HCT116 (cell line): ENCODE measurements at regions not wholly inside any gene's neighbourhood (a gene's known extent, or its start where the extent isn't known, plus 50 kb on each side); places are given as distances from the start of the nearest gene placed in this dataset.

Experiments used
- ATAC-seq: fragments of 200-7000 bp; cut with Tn5 transposase; 2 replicates; pipeline ENCODE4 v1.9.1; 2020; ENCODE audit warnings: mild to moderate bottlenecking, moderate library complexity
- BruUV-seq: library from RNA; stranded (reverse); fragments of 400-500 nt; replicated peaks from 2 replicates; lab custom pipeline; 2021; lab: Mats Ljungman, UMichigan
- CTCF ChIA-PET: fragments of 300-600 bp; sonication (Branson Sonifier 250); formaldehyde crosslinking; loops from one replicate; lab custom pipeline; 2021; ENCODE audit warnings: antibody characterized with exemption; lab: Charles Lee
- POLR2A ChIA-PET: fragments of 300-600, 350-600 bp; sonication (Branson Sonifier 250); formaldehyde crosslinking; loops from one replicate; lab custom pipeline; 2021; ENCODE audit warnings: antibody characterized with exemption; lab: Charles Lee
- RAD21 ChIA-PET, 2 experiments: fragments of 300-600 bp; sonication (Branson Sonifier 250); formaldehyde crosslinking; loops; one replicate each; lab custom pipeline; 2023; ENCODE audit warnings: low total read pairs in 2 of 2; ENCODE audit not compliant: uncharacterized antibody in 2 of 2, unreplicated experiment in 2 of 2, low non-redundant PET in 1 of 2; lab: Charles Lee
- DNase-seq: peaks from one replicate; pipeline ENCODE4 v3.0.0-alpha.2; 2010; ENCODE audit warnings: low read depth, low spot score
- H2AFZ ChIP-seq: fragments of 200-600 bp; shearing (Covaris generic), sonication (generic); 2 replicates; pipeline ENCODE4 v1.6.1; 2017; ENCODE audit warnings: low read depth, mixed run types, mixed read lengths, antibody characterized with exemption, low read length; ENCODE audit not compliant: poor library complexity, severe bottlenecking
- H3K27ac ChIP-seq: 2 replicates; pipeline ENCODE4 v1.5.1; 2012; ENCODE audit warnings: low read depth, low read length
- H3K27me3 ChIP-seq: fragments of 200-600 bp; sonication (generic); 2 replicates; pipeline ENCODE4 v1.6.1; 2016; ENCODE audit warnings: mixed run types, low read length, mixed read lengths; ENCODE audit not compliant: insufficient read depth
- H3K36me3 ChIP-seq, 2 experiments: fragments of 200-500 bp in 1 of 2; fragments of 200-600 bp in 1 of 2; sonication (Bioruptor generic) in 1 of 2; sonication (generic) in 1 of 2; 2 replicates each; pipeline versions ENCODE4 v1.5.1 to v1.6.1; 2014 to 2016; ENCODE audit warnings: low read length in 2 of 2, inconsistent platforms in 1 of 2, mixed read lengths in 1 of 2, mixed run types in 1 of 2; ENCODE audit not compliant: insufficient read depth in 2 of 2, control insufficient read depth in 1 of 2
- H3K4me1 ChIP-seq, 2 experiments: fragments of 200-600 bp in 1 of 2; sonication (generic) in 1 of 2; 2 replicates each; pipeline versions ENCODE4 v1.5.1 to v1.6.1; 2012 to 2017; ENCODE audit warnings: low read length in 2 of 2, inconsistent platforms in 1 of 2, mild to moderate bottlenecking in 1 of 2, mixed read lengths in 1 of 2, mixed run types in 1 of 2, moderate library complexity in 1 of 2; ENCODE audit not compliant: insufficient read depth in 2 of 2, control insufficient read depth in 1 of 2
- H3K4me2 ChIP-seq: fragments of 200-600 bp; sonication (generic); 2 replicates; pipeline ENCODE4 v1.6.1; 2017; ENCODE audit warnings: mixed run types, low read length, mixed read lengths
- H3K4me3 ChIP-seq, 2 experiments: fragments of 200-600 bp in 1 of 2; sonication (generic) in 1 of 2; replicated peaks in 1 of 2; 2 replicates each; pipeline ENCODE4 v1.5.1; 2011 to 2016; ENCODE audit warnings: low read length in 2 of 2, control low read depth in 1 of 2, low read depth in 1 of 2, mild to moderate bottlenecking in 1 of 2, mixed read lengths in 1 of 2, mixed run types in 1 of 2
- H3K79me2 ChIP-seq: fragments of 200-600 bp; sonication (generic); 2 replicates; pipeline ENCODE4 v1.6.1; 2017; ENCODE audit warnings: mild to moderate bottlenecking, mixed run types, low read length, moderate library complexity, mixed read lengths; ENCODE audit not compliant: insufficient read depth
- H3K9ac ChIP-seq: fragments of 200-600 bp; sonication (generic); 2 replicates; pipeline ENCODE4 v1.6.1; 2016; ENCODE audit warnings: low read length, mixed read lengths
- H3K9me2 ChIP-seq: fragments of 200-600 bp; sonication (generic), shearing (Covaris generic); 2 replicates; pipeline ENCODE4 v1.6.1; 2017; ENCODE audit warnings: mixed run types, mild to moderate bottlenecking, moderate library complexity; ENCODE audit not compliant: insufficient read depth
- H3K9me3 ChIP-seq, 2 experiments: fragments of 200-500 bp in 1 of 2; fragments of 200-600 bp in 1 of 2; sonication (Bioruptor generic) in 1 of 2; sonication (generic) in 1 of 2; 2 replicates each; pipeline ENCODE4 v1.6.1; 2014 to 2017; ENCODE audit warnings: low read length in 2 of 2, mixed read lengths in 2 of 2, inconsistent platforms in 1 of 2, low read depth in 1 of 2, mild to moderate bottlenecking in 1 of 2, mixed run types in 1 of 2, moderate library complexity in 1 of 2; ENCODE audit not compliant: control insufficient read depth in 1 of 2, insufficient read depth in 1 of 2
- H4K20me1 ChIP-seq: fragments of 200-600 bp; sonication (generic), shearing (Covaris generic); 2 replicates; pipeline ENCODE4 v1.6.1; 2017; ENCODE audit warnings: mixed run types, mild to moderate bottlenecking, moderate library complexity; ENCODE audit not compliant: insufficient read depth
- CBX3 ChIP-seq: IDR thresholded peaks from 2 replicates; pipeline ENCODE4 v1.6.1; 2012; ENCODE audit warnings: low read depth
- CTCF ChIP-seq, 3 experiments: fragments of 200-600 bp in 1 of 3; sonication (generic) in 1 of 3; IDR thresholded peaks in 2 of 3; conservative IDR thresholded peaks in 1 of 3; 2 replicates each; pipeline ENCODE4 v1.5.1; 2012 to 2017; ENCODE audit warnings: low read depth in 2 of 3, low read length in 2 of 3, antibody characterized with exemption in 1 of 3, borderline replicate concordance in 1 of 3, control low read depth in 1 of 3, mild to moderate bottlenecking in 1 of 3, mixed read lengths in 1 of 3, mixed run types in 1 of 3, moderate library complexity in 1 of 3; ENCODE audit not compliant: insufficient read depth in 1 of 3
- ELF1 ChIP-seq: IDR thresholded peaks from 2 replicates; pipeline ENCODE4 v1.6.1; 2012; ENCODE audit warnings: low read depth, borderline replicate concordance
- EZH2 ChIP-seq: fragments of 200-600 bp; sonication (generic); IDR thresholded peaks from 2 replicates; pipeline ENCODE4 v1.6.1; 2017; ENCODE audit warnings: antibody characterized with exemption, mixed run types
- FOSL1 ChIP-seq: IDR thresholded peaks from 2 replicates; pipeline ENCODE4 v1.6.1; 2012; ENCODE audit warnings: low read depth
- JUND ChIP-seq: IDR thresholded peaks from 2 replicates; pipeline ENCODE4 v1.6.1; 2012
- POLR2A ChIP-seq: IDR thresholded peaks from 2 replicates; pipeline ENCODE4 v1.7.0; 2011; ENCODE audit warnings: borderline replicate concordance; ENCODE audit not compliant: insufficient read depth, insufficient read length; ENCODE audit errors: extremely low read depth
- POLR2AphosphoS5 ChIP-seq: IDR thresholded peaks from 2 replicates; pipeline ENCODE4 v1.6.1; 2011; ENCODE audit warnings: mild to moderate bottlenecking, low read depth, low read length, moderate library complexity
- RAD21 ChIP-seq: IDR thresholded peaks from 2 replicates; pipeline ENCODE4 v1.6.1; 2012; ENCODE audit warnings: low read depth, mild to moderate bottlenecking
- REST ChIP-seq: IDR thresholded peaks from 2 replicates; pipeline ENCODE4 v1.6.1; 2012; ENCODE audit warnings: low read depth
- SP1 ChIP-seq: IDR thresholded peaks from 2 replicates; pipeline ENCODE4 v1.6.1; 2012; ENCODE audit warnings: low read depth
- SRF ChIP-seq: IDR thresholded peaks from 2 replicates; pipeline ENCODE4 v1.6.1; 2012; ENCODE audit warnings: low read depth
- TCF7L2 ChIP-seq: IDR thresholded peaks from 2 replicates; pipeline ENCODE4 v1.7.0; 2011; ENCODE audit warnings: borderline replicate concordance, inconsistent platforms; ENCODE audit not compliant: insufficient read depth, insufficient read length; ENCODE audit errors: extremely low read depth
- YY1 ChIP-seq: IDR thresholded peaks from 2 replicates; pipeline ENCODE4 v1.6.1; 2011; ENCODE audit warnings: low read length, low read depth, moderate library complexity, mild to moderate bottlenecking; ENCODE audit not compliant: insufficient replicate concordance; ENCODE audit errors: extremely low read depth
- ZBTB33 ChIP-seq: IDR thresholded peaks from 2 replicates; pipeline ENCODE4 v1.6.1; 2011; ENCODE audit warnings: mild to moderate bottlenecking, low read length, moderate library complexity; ENCODE audit not compliant: insufficient replicate concordance; ENCODE audit errors: extremely low read depth
- ZNF274 ChIP-seq: fragments of 200-500 bp; sonication (Bioruptor generic); IDR thresholded peaks from 2 replicates; pipeline ENCODE4 v1.6.1; 2014; ENCODE audit warnings: mild to moderate bottlenecking, low read depth, low read length, inconsistent platforms
- intact Hi-C: fragments of 100-400 bp; cut with micrococcal nuclease; formaldehyde crosslinking; loops from 2 replicates; pipeline ENCODE4 v1.10.0; 2022
- TF ChIP-seq, protein P1 (sequence below): IDR thresholded peaks from 2 replicates; pipeline ENCODE4 v1.6.1; 2012

GRCh38 chr6:88459189-88459588 is 293.0 kb upstream of the CNR1 start:
- H3K36me3 ChIP-seq: no peaks in the 10 kb centered on the region
- ChIA-PET CTCF (no interaction called here), RAD21 (no interaction called here), POLR2A (no interaction called here)
- no peaks in the 10 kb centered on the region for H3K4me1 ChIP-seq
- no peak overlapping the region for H3K27ac ChIP-seq
- H2AFZ ChIP-seq: no peak overlapping the region
- H3K9me2 ChIP-seq: no peaks in the 10 kb centered on the region
- H3K79me2 ChIP-seq: no peaks in the 10 kb centered on the region
- no TSS peak for BruUV-seq
- H3K9ac ChIP-seq: no peak overlapping the region
- no peak overlapping the region for H3K4me3 ChIP-seq
- H3K9me3 ChIP-seq: no peaks in the 10 kb centered on the region
- peaks cover 55% of the 10 kb centered on the region for H3K27me3 ChIP-seq
- intact Hi-C loops: no loop called here
- H4K20me1 ChIP-seq: no peaks in the 10 kb centered on the region
- H3K4me2 ChIP-seq: no peak overlapping the region
- ATAC-seq (no peak), DNase-seq (no peak)
- no peak for TF ChIP-seq ELF1
- TF ChIP-seq FOSL1: no peak
- no peak for TF ChIP-seq SP1
- no peak for TF ChIP-seq RAD21
- TF ChIP-seq YY1: no peak
- no peak for TF ChIP-seq ZBTB33
- no peak for TF ChIP-seq POLR2A
- no peak for TF ChIP-seq EZH2
- no peak for TF ChIP-seq POLR2AphosphoS5
- TF ChIP-seq CTCF (IDR thresholded peaks at IDR 0.05 in 2 of 3, conservative IDR thresholded peaks at IDR 0.05 in 1 of 3; ENCODE audit: borderline replicate concordance in 1 of 3, insufficient read depth in 1 of 3, low read depth in 2 of 3, low read length in 2 of 3): no peak
- no peak for TF ChIP-seq JUND
- TF ChIP-seq SRF: no peak
- TF ChIP-seq REST: no peak
- TF ChIP-seq CBX3: no peak
- TF ChIP-seq TCF7L2: no peak
- no peak for TF ChIP-seq ZNF274
- TF ChIP-seq, protein P1, sequence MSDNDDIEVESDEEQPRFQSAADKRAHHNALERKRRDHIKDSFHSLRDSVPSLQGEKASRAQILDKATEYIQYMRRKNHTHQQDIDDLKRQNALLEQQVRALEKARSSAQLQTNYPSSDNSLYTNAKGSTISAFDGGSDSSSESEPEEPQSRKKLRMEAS: no peak
